ENCODE measurements at regions not wholly inside any gene's neighbourhood (a gene's known extent, or its start where the extent isn't known, plus 50 kb on each side); places are given as distances from the start of the nearest gene placed in this dataset.

DNA sequence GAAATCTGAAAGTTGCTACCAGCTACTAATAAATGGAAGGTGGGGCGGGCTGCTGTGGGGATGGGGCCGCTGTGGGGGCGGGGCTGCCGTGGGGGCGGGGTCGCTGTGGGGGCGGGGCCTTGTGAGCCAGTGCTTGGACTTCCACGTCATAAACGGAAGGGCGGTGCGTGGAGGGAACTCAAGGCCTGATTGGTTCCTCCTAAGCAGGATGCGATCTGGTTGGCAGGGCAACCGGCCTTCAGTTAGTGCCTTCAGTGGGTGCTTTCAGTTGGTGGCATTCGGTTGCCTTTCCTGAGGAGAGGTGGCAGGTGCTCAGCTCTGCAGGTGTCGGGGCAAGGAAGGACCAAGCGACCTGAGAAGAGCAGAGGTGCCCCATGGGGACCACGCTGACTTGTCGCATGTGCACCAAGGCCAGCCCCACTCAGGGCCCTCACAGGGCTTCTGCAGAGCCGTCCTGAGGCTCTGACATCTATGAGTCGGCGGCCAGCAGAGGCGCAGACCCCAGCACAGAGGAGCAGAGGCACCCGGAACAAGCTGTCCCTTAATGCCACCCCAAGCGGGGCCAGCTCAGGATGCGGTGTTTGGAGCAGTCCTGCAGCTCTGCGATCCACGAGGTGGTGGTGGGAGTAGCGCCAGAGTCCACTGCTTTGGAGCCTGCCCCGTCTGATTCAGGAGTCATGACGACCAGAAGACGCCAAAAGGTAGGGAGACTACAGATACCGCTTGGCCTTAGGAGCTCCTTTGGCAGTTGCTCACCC is 54.4 kb upstream of the PDSS1 start:
- DNase-seq (no peak), ATAC-seq (peak in 1 of 2 donors; percentile 17)
- Histone ChIP-seq H3K27me3 (ENCODE audit: low read depth) (no peaks in the 10 kb centered on the region), H3K9me3 (no peaks in the 10 kb centered on the region), H3K4me1 (no peaks in the 10 kb centered on the region), H3K36me3 (no peaks in the 10 kb centered on the region), H3K27ac (no peak overlapping the region), H3K4me3 (no peak overlapping the region)
- TF ChIP-seq, protein P1, sequence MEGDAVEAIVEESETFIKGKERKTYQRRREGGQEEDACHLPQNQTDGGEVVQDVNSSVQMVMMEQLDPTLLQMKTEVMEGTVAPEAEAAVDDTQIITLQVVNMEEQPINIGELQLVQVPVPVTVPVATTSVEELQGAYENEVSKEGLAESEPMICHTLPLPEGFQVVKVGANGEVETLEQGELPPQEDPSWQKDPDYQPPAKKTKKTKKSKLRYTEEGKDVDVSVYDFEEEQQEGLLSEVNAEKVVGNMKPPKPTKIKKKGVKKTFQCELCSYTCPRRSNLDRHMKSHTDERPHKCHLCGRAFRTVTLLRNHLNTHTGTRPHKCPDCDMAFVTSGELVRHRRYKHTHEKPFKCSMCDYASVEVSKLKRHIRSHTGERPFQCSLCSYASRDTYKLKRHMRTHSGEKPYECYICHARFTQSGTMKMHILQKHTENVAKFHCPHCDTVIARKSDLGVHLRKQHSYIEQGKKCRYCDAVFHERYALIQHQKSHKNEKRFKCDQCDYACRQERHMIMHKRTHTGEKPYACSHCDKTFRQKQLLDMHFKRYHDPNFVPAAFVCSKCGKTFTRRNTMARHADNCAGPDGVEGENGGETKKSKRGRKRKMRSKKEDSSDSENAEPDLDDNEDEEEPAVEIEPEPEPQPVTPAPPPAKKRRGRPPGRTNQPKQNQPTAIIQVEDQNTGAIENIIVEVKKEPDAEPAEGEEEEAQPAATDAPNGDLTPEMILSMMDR (IDR thresholded peaks at IDR 0.05), result no peak
- intact Hi-C loops (cut with DNase I), result no loop called here

DNA sequence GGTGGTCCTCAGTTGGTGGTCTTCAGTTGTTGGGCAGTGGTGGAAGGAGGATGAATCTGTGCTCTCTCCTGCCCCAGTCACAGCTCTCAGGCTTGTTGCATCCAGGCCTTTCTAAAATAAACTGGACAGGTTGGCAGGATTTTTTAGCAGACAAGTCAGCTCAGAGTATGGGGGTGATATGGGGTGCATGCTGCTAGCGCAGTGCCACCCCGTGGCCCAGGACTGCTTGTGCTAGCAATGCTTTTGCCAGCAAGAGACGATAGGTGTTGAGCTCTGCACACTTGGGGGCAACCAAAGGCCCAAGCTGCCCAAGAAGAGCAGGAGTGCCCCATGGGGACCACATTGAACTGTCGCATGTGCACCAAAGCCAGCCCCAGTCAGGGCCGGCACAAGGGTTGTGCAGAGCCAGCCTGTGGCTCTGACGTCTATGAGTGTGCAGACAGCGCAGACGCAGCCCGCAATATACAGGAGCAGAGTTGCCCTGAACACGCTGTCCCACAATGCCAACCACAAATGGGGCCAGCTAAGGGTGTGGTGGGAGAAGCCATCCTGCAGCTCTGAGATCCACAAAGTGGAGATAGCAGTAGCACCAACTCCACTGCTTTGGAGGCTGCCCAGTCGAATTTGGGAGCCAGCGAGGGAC is 49.8 kb upstream of the PDSS1 start:
- no peak for DNase-seq
- TF ChIP-seq, protein P1 (IDR thresholded peaks at IDR 0.05), result no peak
- Histone ChIP-seq H3K36me3 (no peaks in the 10 kb centered on the region), H3K4me1 (no peaks in the 10 kb centered on the region), H3K27ac (no peak overlapping the region), H3K9me3 (no peaks in the 10 kb centered on the region), H3K4me3 (no peak overlapping the region), H3K27me3 (ENCODE audit: low read depth) (no peaks in the 10 kb centered on the region)
- intact Hi-C loops (cut with DNase I), result no loop called here
- ATAC-seq, result no peak

Data from lower lobe of right lung (tissue), 2 donors.